RWPE2 (cell line): ENCODE measurements at regions not wholly inside any gene's neighbourhood (a gene's known extent, or its start where the extent isn't known, plus 50 kb on each side); places are given as distances from the start of the nearest gene placed in this dataset.

ENCODE experiments used
- ATAC-seq: fragments of 200-7000 bp; cut with Tn5 transposase; 3 replicates; pipeline ENCODE4 v1.9.1; 2021; ENCODE audit warnings: low read depth
- DNase-seq: peaks from one replicate; pipeline ENCODE4 v3.0.0-alpha.2; 2020; ENCODE audit warnings: low spot score
- H3K27ac ChIP-seq: fragments of 450-650 bp; 2 replicates; pipeline ENCODE4 v1.5.1; 2017; ENCODE audit warnings: mild to moderate bottlenecking; ENCODE audit not compliant: poor library complexity, severe bottlenecking
- H3K27me3 ChIP-seq: fragments of 250-450 bp; sonication (Bioruptor Pico); 2 replicates; pipeline ENCODE4 v1.5.1; 2021; ENCODE audit warnings: mild to moderate bottlenecking, moderate library complexity; ENCODE audit not compliant: insufficient read depth, poor library complexity, severe bottlenecking
- H3K36me3 ChIP-seq: fragments of 250-450 bp; sonication (Bioruptor Pico); 2 replicates; pipeline ENCODE4 v1.5.1; 2020; ENCODE audit warnings: low read depth, mild to moderate bottlenecking, moderate library complexity
- H3K4me1 ChIP-seq: fragments of 250-450 bp; sonication (Bioruptor Pico); 2 replicates; pipeline ENCODE4 v1.5.1; 2021; ENCODE audit warnings: mild to moderate bottlenecking, moderate library complexity; ENCODE audit not compliant: insufficient read depth, poor library complexity, severe bottlenecking
- H3K4me3 ChIP-seq: fragments of 250-450 bp; sonication (Bioruptor Pico); 2 replicates; pipeline ENCODE4 v1.5.1; 2021; ENCODE audit warnings: mild to moderate bottlenecking, moderate library complexity; ENCODE audit not compliant: severe bottlenecking
- H3K9me3 ChIP-seq: fragments of 250-450 bp; sonication (Bioruptor Pico); 2 replicates; pipeline ENCODE4 v1.5.1; 2021; ENCODE audit warnings: mild to moderate bottlenecking, moderate library complexity; ENCODE audit not compliant: severe bottlenecking
- TF ChIP-seq, protein P1 (sequence below): fragments of 450-650 bp; IDR thresholded peaks from one replicate; pipeline ENCODE4 v1.5.1; 2017; ENCODE audit warnings: mild to moderate bottlenecking, moderate library complexity; ENCODE audit not compliant: poor library complexity, severe bottlenecking

DNA sequence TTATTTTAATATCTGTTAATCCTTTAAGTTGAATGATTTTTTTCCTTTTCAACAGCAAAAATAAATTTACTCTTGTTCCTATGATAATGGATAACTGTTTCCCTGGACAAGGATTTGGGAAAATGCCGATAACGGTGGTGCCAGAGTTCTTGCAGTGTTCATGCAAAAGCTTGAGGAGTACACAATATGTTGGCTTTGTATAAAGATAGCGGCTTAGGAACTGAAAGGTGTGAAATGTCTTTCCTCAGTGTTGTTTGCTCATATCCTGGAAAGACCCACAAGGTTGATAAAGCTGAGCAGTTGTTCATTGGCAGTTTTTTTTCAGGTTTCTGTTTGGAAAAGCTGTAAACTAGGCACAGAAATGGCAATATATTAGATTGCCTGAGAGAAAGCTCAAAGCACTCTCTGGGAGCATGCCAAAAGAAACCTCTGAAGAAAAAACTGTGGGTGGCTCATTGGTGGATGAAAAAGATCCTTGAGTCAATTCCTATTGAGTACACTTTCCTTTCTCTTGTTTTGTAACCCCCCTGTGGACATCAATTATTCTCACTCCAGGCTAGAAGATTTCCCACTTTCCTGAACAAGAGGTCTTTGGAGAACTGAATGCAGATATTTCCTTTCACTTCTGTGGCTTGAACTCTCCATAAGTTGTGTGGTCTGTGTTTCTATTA lies 117.2 kb upstream of the RGMB start:
- DNase-seq (no peak), ATAC-seq (no peak)
- TF ChIP-seq, protein P1, sequence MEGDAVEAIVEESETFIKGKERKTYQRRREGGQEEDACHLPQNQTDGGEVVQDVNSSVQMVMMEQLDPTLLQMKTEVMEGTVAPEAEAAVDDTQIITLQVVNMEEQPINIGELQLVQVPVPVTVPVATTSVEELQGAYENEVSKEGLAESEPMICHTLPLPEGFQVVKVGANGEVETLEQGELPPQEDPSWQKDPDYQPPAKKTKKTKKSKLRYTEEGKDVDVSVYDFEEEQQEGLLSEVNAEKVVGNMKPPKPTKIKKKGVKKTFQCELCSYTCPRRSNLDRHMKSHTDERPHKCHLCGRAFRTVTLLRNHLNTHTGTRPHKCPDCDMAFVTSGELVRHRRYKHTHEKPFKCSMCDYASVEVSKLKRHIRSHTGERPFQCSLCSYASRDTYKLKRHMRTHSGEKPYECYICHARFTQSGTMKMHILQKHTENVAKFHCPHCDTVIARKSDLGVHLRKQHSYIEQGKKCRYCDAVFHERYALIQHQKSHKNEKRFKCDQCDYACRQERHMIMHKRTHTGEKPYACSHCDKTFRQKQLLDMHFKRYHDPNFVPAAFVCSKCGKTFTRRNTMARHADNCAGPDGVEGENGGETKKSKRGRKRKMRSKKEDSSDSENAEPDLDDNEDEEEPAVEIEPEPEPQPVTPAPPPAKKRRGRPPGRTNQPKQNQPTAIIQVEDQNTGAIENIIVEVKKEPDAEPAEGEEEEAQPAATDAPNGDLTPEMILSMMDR: no peak
- Histone ChIP-seq H3K9me3 (no peaks in the 10 kb centered on the region), H3K27ac (no peak overlapping the region), H3K27me3 (no peaks in the 10 kb centered on the region), H3K36me3 (no peaks in the 10 kb centered on the region), H3K4me3 (no peak overlapping the region), H3K4me1 (no peaks in the 10 kb centered on the region)

DNA sequence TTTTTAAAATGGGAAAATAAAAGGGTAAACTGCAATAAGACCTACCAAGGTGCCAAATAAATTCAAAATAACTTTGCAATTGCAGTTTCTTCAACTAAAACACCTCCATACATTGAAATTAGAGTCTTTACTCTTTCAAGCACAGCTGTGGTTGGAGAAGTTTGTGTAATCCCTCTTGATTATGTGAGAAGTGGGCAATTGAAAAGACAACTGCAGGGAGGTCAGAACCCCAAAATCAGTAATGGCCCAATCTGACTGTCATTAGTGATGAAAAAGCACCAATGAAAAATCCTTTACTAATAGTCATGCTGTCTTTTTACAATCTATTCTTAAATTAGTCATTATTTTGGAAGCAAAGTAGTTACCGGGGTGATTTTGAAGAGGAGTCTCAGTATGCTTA lies 116.7 kb upstream of the RGMB start:
- TF ChIP-seq, protein P1: no peak
- ATAC-seq (no peak), DNase-seq (no peak)
- H3K27ac ChIP-seq: no peak overlapping the region
- no peaks in the 10 kb centered on the region for H3K9me3 ChIP-seq
- no peaks in the 10 kb centered on the region for H3K4me1 ChIP-seq
- no peak overlapping the region for H3K4me3 ChIP-seq
- no peaks in the 10 kb centered on the region for H3K27me3 ChIP-seq
- no peaks in the 10 kb centered on the region for H3K36me3 ChIP-seq

DNA sequence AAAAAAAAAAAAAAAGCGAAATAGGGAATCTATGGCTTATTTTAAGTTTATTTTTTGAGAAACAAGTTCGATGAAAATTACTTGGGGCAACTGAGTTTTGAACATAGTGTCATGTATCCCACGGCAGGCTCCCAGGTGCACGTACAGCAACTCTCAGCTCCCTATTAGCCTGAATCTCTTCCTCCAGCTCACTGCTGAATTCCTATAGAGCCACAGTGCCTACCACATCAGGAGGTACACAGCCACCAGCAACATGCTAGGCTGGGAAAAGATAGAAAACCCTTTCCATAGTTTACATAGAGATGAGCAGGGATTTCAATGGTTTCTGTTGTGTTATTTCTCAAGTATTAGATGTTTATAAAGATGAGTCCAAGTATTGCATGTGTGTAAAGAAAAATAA lies 115.9 kb upstream of the RGMB start:
- Histone ChIP-seq H3K4me1 (no peaks in the 10 kb centered on the region), H3K27ac (no peak overlapping the region), H3K9me3 (no peaks in the 10 kb centered on the region), H3K36me3 (no peaks in the 10 kb centered on the region), H3K27me3 (no peaks in the 10 kb centered on the region), H3K4me3 (no peak overlapping the region)
- TF ChIP-seq, protein P1: no peak
- DNase-seq (no peak), ATAC-seq (no peak)

DNA sequence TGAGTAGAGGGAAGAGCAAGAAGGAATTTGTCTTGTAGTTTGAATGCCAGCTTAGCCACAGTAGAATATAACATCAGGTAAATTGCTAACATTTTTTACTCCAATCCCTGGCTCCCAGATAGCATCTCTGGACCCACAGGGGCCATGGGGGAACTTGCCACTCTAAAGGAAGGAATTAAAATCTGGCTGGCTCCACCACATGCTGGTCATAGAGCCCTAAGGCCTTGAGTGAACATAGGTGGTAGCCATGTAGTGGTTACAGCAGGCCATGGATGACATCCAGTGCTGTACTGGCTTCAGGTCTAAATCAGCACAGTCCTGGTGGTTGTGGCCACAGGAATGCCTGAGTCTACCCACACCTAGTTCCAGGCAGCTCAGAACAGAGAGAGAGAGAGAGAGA lies 109.9 kb upstream of the RGMB start:
- Histone ChIP-seq H3K27me3 (no peaks in the 10 kb centered on the region), H3K4me3 (no peak overlapping the region), H3K27ac (no peak overlapping the region), H3K4me1 (no peaks in the 10 kb centered on the region), H3K36me3 (no peaks in the 10 kb centered on the region), H3K9me3 (no peaks in the 10 kb centered on the region)
- ATAC-seq: no peak
- DNase-seq: no peak
- TF ChIP-seq, protein P1: no peak

DNA sequence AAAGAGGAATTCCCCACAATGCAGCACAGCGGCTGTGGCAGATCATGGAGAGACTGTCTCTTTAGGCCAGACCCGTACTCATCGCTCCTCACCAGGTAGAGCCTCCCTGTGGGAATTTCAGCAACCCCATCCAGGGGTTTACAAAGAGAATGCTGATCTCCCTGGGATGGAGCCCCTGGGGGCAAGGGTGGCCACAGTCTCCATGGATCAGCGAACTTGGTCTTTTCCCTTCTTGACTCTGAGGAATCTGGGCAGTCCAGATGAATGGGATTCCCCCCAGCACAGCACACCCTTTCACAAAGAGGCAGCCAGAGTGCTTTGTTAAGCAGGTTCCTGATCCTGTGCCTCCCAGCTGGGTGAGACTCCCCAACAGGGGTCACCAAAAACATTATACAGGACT lies 108.7 kb upstream of the RGMB start:
- no peaks in the 10 kb centered on the region for H3K27me3 ChIP-seq
- ATAC-seq (no peak), DNase-seq (no peak)
- H3K36me3 ChIP-seq: no peaks in the 10 kb centered on the region
- no peaks in the 10 kb centered on the region for H3K9me3 ChIP-seq
- H3K4me3 ChIP-seq: no peak overlapping the region
- H3K4me1 ChIP-seq: no peaks in the 10 kb centered on the region
- no peak overlapping the region for H3K27ac ChIP-seq
- TF ChIP-seq, protein P1: no peak
